ENCODE measurements at regions not wholly inside any gene's neighbourhood (a gene's known extent, or its start where the extent isn't known, plus 50 kb on each side); places are given as distances from the start of the nearest gene placed in this dataset.

DNA sequence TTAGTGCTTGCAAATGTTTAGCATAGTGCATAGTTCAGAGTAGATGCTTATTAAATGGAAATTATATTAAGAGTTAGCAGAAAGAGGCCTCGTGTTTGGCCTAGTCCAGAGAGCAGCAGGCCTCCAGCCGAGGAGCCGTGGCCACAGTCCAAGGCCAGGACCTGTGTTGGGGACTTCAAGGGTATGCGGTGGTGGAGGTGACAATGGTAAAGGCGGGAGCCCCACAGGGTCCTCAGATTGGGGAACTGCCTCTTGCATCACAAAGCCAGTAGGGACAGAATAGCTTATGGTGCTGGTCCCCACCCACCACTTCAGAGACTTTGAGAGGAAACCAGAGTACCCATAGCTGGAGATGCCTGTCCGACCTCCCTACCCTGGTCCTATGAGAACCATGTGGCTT lies 554.6 kb upstream of the RIOK2 start:
- TF ChIP-seq TP53 (CRISPR knock-in tag; IDR thresholded peaks at IDR 0.05) (no peak), CBFB (CRISPR knock-in tag; IDR thresholded peaks at IDR 0.05; ENCODE audit: low read depth) (no peak)

All from WTC11 (cell line).